Natural killer cell (primary cell): ENCODE measurements at regions not wholly inside any gene's neighbourhood (a gene's known extent, or its start where the extent isn't known, plus 50 kb on each side); places are given as distances from the start of the nearest gene placed in this dataset.

Experiments used
- ATAC-seq, 3 donors: fragments of 150-1000 bp in 2 of 3; fragments of 200-7000 bp in 1 of 3; cut with Tn5 transposase; 1 replicate in 1 of 3; 2 replicates in 2 of 3; pipeline ENCODE4 v1.10.0; 2021; ENCODE audit warnings: mild to moderate bottlenecking in 2 of 3, moderate library complexity in 2 of 3
- DNase-seq, 2 donors: peaks; one replicate each; pipeline versions ENCODE4 v3.0.0 to v3.0.0-alpha.2; 2013 to 2021; ENCODE audit warnings: mixed read lengths in 1 of 2
- H3K27ac ChIP-seq: one replicate; pipeline ENCODE4 v1.5.1; 2013; ENCODE audit warnings: mild to moderate bottlenecking, low read length
- H3K27me3 ChIP-seq: one replicate; pipeline ENCODE4 v1.6.1; 2013; ENCODE audit warnings: low read length; ENCODE audit not compliant: control insufficient read depth, insufficient read depth
- H3K36me3 ChIP-seq: one replicate; pipeline ENCODE4 v1.6.1; 2013; ENCODE audit warnings: low read length; ENCODE audit not compliant: control insufficient read depth, insufficient read depth
- H3K4me1 ChIP-seq: one replicate; pipeline ENCODE4 v1.6.1; 2013; ENCODE audit warnings: low read length; ENCODE audit not compliant: control insufficient read depth, insufficient read depth
- H3K4me3 ChIP-seq: one replicate; pipeline ENCODE4 v1.5.1; 2013; ENCODE audit warnings: low read length
- H3K9me3 ChIP-seq: one replicate; pipeline ENCODE4 v1.6.1; 2013; ENCODE audit warnings: low read length; ENCODE audit not compliant: control insufficient read depth, insufficient read depth
- H3K27ac Mint-ChIP-seq, 2 donors: one replicate each; pipeline ENCODE4 v1.8.0; 2022; ENCODE audit warnings: mild to moderate bottlenecking in 2 of 2, mixed read lengths in 2 of 2, moderate library complexity in 1 of 2
- H3K27me3 Mint-ChIP-seq, 2 donors: one replicate each; pipeline ENCODE4 v1.8.0; 2022; ENCODE audit warnings: low read depth in 2 of 2, mixed read lengths in 2 of 2
- H3K36me3 Mint-ChIP-seq: one replicate; pipeline ENCODE4 v1.8.0; 2022; ENCODE audit warnings: mixed read lengths
- H3K4me1 Mint-ChIP-seq, 2 donors: one replicate each; pipeline ENCODE4 v1.8.0; 2022; ENCODE audit warnings: mixed read lengths in 2 of 2
- H3K4me3 Mint-ChIP-seq: one replicate; pipeline ENCODE4 v1.8.0; 2022; ENCODE audit warnings: mild to moderate bottlenecking, moderate library complexity, mixed read lengths
- H3K9me3 Mint-ChIP-seq, 2 donors: one replicate each; pipeline ENCODE4 v1.8.0; 2022; ENCODE audit warnings: mixed read lengths in 2 of 2
- CTCF ChIP-seq: fragments of 200-600 bp; IDR thresholded peaks from one replicate; pipeline ENCODE4 v1.8.0; 2022; ENCODE audit warnings: antibody characterized with exemption
- WGBS: methylation state at CpG from one replicate; pipeline ENCODE4 v1.1.7; 2013; ENCODE audit warnings: missing lambda C conversion rate; ENCODE audit not compliant: insufficient coverage; 5-methylcytosine and 5-hydroxymethylcytosine counted together
- intact Hi-C: fragments of 100-400 bp; cut with micrococcal nuclease; formaldehyde crosslinking; loops from one replicate; pipeline ENCODE4 v1.14.2; 2022

GRCh38 chr10:84696610-84697009 lies 368.2 kb downstream of the CCSER2 start:
- 79% methylated on average over 3 of the region's 3 CpGs for WGBS
- H3K36me3 Mint-ChIP-seq, result no peaks in the 10 kb centered on the region
- Histone ChIP-seq H3K4me1 (no peaks in the 10 kb centered on the region), H3K36me3 (no peaks in the 10 kb centered on the region), H3K4me3 (no peak overlapping the region), H3K27ac (no peak overlapping the region), H3K9me3 (no peaks in the 10 kb centered on the region), H3K27me3 (no peaks in the 10 kb centered on the region)
- H3K9me3 Mint-ChIP-seq, result peaks cover 3% of the 10 kb centered on the region in 2 donors
- H3K27me3 Mint-ChIP-seq, result peaks cover 6 to 8% of the 10 kb centered on the region in 2 donors
- no peak for DNase-seq
- no peak overlapping the region for H3K27ac Mint-ChIP-seq
- no peak overlapping the region for H3K4me3 Mint-ChIP-seq
- no peaks in the 10 kb centered on the region for H3K4me1 Mint-ChIP-seq
- no peak for ATAC-seq
- TF ChIP-seq CTCF, result no peak
- intact Hi-C loops, result no loop called here

GRCh38 chr10:84698989-84699388 lies 370.6 kb downstream of the CCSER2 start:
- Mint-ChIP-seq H3K9me3 (no peaks in the 10 kb centered on the region), H3K4me3 (no peak overlapping the region), H3K4me1 (no peaks in the 10 kb centered on the region), H3K27me3 (peaks cover 6 to 9% of the 10 kb centered on the region in 2 donors), H3K27ac (no peak overlapping the region), H3K36me3 (no peaks in the 10 kb centered on the region)
- WGBS, result 65% methylated on average over 1 of the region's 1 CpG
- Histone ChIP-seq H3K9me3 (no peaks in the 10 kb centered on the region), H3K27me3 (no peaks in the 10 kb centered on the region), H3K4me1 (no peaks in the 10 kb centered on the region), H3K27ac (no peak overlapping the region), H3K4me3 (no peak overlapping the region), H3K36me3 (no peaks in the 10 kb centered on the region)
- intact Hi-C loops, result no loop called here
- ATAC-seq, result no peak
- TF ChIP-seq CTCF, result no peak
- DNase-seq, result no peak

GRCh38 chr10:84700668-84701369 lies 372.4 kb downstream of the CCSER2 start:
- no peaks in the 10 kb centered on the region for H3K36me3 Mint-ChIP-seq
- H3K27ac Mint-ChIP-seq, result no peak overlapping the region
- Histone ChIP-seq H3K4me1 (no peaks in the 10 kb centered on the region), H3K27ac (no peak overlapping the region), H3K4me3 (no peak overlapping the region), H3K27me3 (no peaks in the 10 kb centered on the region), H3K36me3 (no peaks in the 10 kb centered on the region), H3K9me3 (no peaks in the 10 kb centered on the region)
- intact Hi-C loops, result no loop called here
- no peaks in the 10 kb centered on the region for H3K9me3 Mint-ChIP-seq
- 77% methylated on average over 4 of the region's 4 CpGs for WGBS
- no peak for TF ChIP-seq CTCF
- DNase-seq, result no peak
- H3K4me1 Mint-ChIP-seq, result no peaks in the 10 kb centered on the region
- H3K27me3 Mint-ChIP-seq, result peaks cover 6 to 9% of the 10 kb centered on the region in 2 donors
- ATAC-seq, result no peak
- no peak overlapping the region for H3K4me3 Mint-ChIP-seq

- Mint-ChIP-seq H3K4me3 (no peak overlapping the region), H3K27me3 (peaks cover 6 to 9% of the 10 kb centered on the region in 2 donors), H3K9me3 (no peaks in the 10 kb centered on the region), H3K4me1 (no peaks in the 10 kb centered on the region), H3K36me3 (no peaks in the 10 kb centered on the region), H3K27ac (no peak overlapping the region)
- WGBS, result 90% methylated on average over 3 of the region's 3 CpGs
- Histone ChIP-seq H3K27ac (no peak overlapping the region), H3K36me3 (no peaks in the 10 kb centered on the region), H3K9me3 (no peaks in the 10 kb centered on the region), H3K4me3 (no peak overlapping the region), H3K4me1 (no peaks in the 10 kb centered on the region), H3K27me3 (no peaks in the 10 kb centered on the region)
- ATAC-seq (no peak), DNase-seq (no peak)
- intact Hi-C loops, result no loop called here
- TF ChIP-seq CTCF, result no peak
These were observed 373.0 kb downstream of the CCSER2 start for GRCh38 chr10:84701370-84701720.
